Panc1 (cell line): ENCODE measurements at regions not wholly inside any gene's neighbourhood (a gene's known extent, or its start where the extent isn't known, plus 50 kb on each side); places are given as distances from the start of the nearest gene placed in this dataset.

ENCODE experiments used
- POLR2AphosphoS5 ChIP-seq: IDR thresholded peaks from 2 replicates; pipeline ENCODE4 v1.6.1; 2012; ENCODE audit warnings: mild to moderate bottlenecking, low read depth, low read length, moderate library complexity
- TF ChIP-seq, protein P1 (sequence below): fragments of 450-650 bp; IDR thresholded peaks from 2 replicates; pipeline ENCODE4 v1.5.1; 2017; ENCODE audit warnings: mild to moderate bottlenecking
- TF ChIP-seq, protein P2 (sequence below), 2 experiments: IDR thresholded peaks; 2 replicates each; pipeline ENCODE4 v1.6.1; 2011 to 2012; ENCODE audit warnings: low read depth in 2 of 2, control low read depth in 1 of 2, low read length in 1 of 2, mild to moderate bottlenecking in 1 of 2, moderate library complexity in 1 of 2; ENCODE audit not compliant: insufficient read depth in 1 of 2

DNA sequence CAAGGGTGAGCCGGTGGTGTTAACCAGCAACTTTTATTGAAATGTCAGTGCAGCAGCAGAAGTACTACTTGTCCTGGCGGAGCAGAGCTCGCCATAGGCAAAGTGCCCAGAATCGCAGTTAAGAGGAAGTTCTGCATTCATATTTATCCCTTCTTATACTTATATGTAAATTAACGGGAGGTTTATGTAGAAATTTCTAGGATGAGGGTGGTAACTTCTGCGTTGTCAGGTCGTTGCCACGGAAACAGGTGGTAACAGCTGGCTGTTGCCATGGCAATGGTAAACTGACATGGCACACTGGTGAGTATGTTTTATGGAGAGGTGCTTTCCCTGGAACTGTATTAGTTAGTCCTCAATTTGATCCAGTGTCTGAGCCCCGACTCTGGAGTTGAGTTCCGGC is 2494.9 kb upstream of the PCDH20 start:
- TF ChIP-seq POLR2AphosphoS5, result no peak
- TF ChIP-seq, protein P1, sequence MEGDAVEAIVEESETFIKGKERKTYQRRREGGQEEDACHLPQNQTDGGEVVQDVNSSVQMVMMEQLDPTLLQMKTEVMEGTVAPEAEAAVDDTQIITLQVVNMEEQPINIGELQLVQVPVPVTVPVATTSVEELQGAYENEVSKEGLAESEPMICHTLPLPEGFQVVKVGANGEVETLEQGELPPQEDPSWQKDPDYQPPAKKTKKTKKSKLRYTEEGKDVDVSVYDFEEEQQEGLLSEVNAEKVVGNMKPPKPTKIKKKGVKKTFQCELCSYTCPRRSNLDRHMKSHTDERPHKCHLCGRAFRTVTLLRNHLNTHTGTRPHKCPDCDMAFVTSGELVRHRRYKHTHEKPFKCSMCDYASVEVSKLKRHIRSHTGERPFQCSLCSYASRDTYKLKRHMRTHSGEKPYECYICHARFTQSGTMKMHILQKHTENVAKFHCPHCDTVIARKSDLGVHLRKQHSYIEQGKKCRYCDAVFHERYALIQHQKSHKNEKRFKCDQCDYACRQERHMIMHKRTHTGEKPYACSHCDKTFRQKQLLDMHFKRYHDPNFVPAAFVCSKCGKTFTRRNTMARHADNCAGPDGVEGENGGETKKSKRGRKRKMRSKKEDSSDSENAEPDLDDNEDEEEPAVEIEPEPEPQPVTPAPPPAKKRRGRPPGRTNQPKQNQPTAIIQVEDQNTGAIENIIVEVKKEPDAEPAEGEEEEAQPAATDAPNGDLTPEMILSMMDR, result no peak
- TF ChIP-seq, protein P2, sequence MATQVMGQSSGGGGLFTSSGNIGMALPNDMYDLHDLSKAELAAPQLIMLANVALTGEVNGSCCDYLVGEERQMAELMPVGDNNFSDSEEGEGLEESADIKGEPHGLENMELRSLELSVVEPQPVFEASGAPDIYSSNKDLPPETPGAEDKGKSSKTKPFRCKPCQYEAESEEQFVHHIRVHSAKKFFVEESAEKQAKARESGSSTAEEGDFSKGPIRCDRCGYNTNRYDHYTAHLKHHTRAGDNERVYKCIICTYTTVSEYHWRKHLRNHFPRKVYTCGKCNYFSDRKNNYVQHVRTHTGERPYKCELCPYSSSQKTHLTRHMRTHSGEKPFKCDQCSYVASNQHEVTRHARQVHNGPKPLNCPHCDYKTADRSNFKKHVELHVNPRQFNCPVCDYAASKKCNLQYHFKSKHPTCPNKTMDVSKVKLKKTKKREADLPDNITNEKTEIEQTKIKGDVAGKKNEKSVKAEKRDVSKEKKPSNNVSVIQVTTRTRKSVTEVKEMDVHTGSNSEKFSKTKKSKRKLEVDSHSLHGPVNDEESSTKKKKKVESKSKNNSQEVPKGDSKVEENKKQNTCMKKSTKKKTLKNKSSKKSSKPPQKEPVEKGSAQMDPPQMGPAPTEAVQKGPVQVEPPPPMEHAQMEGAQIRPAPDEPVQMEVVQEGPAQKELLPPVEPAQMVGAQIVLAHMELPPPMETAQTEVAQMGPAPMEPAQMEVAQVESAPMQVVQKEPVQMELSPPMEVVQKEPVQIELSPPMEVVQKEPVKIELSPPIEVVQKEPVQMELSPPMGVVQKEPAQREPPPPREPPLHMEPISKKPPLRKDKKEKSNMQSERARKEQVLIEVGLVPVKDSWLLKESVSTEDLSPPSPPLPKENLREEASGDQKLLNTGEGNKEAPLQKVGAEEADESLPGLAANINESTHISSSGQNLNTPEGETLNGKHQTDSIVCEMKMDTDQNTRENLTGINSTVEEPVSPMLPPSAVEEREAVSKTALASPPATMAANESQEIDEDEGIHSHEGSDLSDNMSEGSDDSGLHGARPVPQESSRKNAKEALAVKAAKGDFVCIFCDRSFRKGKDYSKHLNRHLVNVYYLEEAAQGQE (IDR thresholded peaks at IDR 0.05; ENCODE audit: insufficient read depth in 1 of 2, low read depth in 2 of 2, low read length in 1 of 2), result no peak
